ENCODE measurements at regions not wholly inside any gene's neighbourhood (a gene's known extent, or its start where the extent isn't known, plus 50 kb on each side); places are given as distances from the start of the nearest gene placed in this dataset.

DNA sequence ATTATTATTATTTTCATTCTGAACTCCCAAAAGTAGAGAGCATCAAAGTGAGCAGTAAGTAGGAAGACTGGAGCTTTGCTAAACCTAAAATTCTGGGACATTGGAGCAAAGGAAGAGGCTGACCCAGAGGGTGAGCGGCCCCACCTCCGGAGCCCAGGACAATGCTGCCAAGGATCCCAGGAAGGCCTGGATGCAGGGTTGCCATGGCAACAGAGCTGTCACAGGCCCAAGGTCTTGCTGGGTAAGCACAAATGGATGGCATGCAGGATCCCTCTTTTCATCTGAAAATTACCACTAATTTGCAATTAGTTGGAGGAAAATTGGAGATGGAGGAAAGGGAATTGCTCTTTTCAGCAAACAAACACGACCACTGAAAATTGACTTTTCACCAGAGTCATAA lies 457.9 kb upstream of the CDH5 start:
- Histone ChIP-seq H3K4me2 (peak overlapping the region in 8 of 11 experiments; percentile 24 to 65 (median 48); a peak in 16 of 22 replicates), H3K36me3 (no peaks in the 10 kb centered on the region), H3K4me1 (peaks cover 6 to 19% (median 15%) of the 10 kb centered on the region in 10 experiments; a peak in 18 of 20 replicates), H3K4me3 (no peak overlapping the region), H3K27me3 (no peaks in the 10 kb centered on the region), H4K20me1 (no peaks in the 10 kb centered on the region), H3K27ac (no peak overlapping the region), H3K9me3 (replicated peaks in 1 of 11) (peaks cover 0 to 5% (median 0%) of the 10 kb centered on the region in 11 experiments; a peak in 2 of 22 replicates), H3K9ac (no peak overlapping the region)
- no peak for TF ChIP-seq Cebpa-rat (IDR thresholded peaks at IDR 0.05)

DNA sequence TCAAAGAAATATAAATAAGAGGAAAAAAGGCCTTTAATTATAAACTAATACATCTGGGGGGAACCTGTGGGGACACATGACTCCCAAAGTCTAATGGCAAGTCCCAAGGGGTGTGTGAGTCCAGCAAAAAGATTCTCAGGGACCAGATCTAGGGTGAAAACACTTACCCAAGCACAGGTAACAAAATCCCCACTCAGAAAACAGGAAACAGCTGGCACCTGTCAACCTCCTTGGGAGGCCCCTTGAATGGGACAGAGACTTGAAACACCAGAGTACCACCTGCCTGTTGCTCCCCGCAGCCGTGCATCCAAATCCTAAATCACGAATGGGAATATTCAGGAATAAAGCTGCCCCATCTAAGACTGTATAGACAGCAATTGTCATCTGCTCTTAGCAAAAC lies 461.2 kb upstream of the CDH5 start:
- Histone ChIP-seq H3K27ac (no peak overlapping the region), H3K9me3 (replicated peaks in 1 of 11) (no peaks in the 10 kb centered on the region), H3K4me2 (no peak overlapping the region), H3K4me3 (no peak overlapping the region), H3K36me3 (no peaks in the 10 kb centered on the region), H4K20me1 (no peaks in the 10 kb centered on the region), H3K9ac (no peak overlapping the region), H3K4me1 (peaks cover 6 to 25% (median 17%) of the 10 kb centered on the region in 10 experiments; a peak in 18 of 20 replicates), H3K27me3 (no peaks in the 10 kb centered on the region)
- TF ChIP-seq Cebpa-rat (IDR thresholded peaks at IDR 0.05), result no peak

DNA sequence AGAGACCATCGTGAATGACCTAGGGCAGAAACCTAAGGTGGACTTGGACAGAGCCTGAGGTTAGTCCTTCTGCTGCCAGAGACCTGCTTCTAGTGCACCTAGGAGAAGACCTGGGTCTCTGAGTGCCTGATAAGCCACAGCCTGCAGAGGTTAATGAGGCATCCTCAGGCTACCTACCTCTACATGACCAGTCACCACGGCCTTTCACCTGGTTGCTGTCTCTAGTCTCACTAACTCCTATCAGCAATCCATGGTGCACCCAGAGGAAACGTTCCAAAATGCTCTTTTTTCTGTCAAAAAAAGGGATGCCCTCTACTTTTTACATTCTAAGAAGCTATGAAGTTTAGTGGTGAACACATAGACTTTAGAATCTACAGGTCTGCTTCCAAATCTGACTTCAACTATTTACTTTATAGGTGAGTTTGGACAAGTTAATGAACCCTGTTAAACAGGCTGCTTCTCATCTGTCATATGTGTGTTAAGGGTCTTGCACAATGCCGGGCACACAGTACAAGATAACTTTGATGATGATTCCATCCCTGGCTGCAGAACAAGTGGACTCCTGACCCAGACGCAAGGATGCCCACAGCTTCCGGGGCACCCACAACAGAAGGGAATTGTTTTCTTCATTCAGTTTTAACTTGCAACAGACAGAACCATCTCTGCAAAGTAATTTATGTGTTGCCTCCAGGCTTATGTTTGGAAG lies 469.9 kb upstream of the CDH5 start:
- Histone ChIP-seq H3K36me3 (no peaks in the 10 kb centered on the region), H3K4me2 (no peak overlapping the region), H3K27me3 (no peaks in the 10 kb centered on the region), H3K27ac (no peak overlapping the region), H4K20me1 (no peaks in the 10 kb centered on the region), H3K4me1 (peaks cover 0 to 23% (median 6%) of the 10 kb centered on the region in 10 experiments; a peak in 9 of 20 replicates), H3K4me3 (no peak overlapping the region), H3K9me3 (replicated peaks in 1 of 11) (peaks cover 0 to 10% (median 0%) of the 10 kb centered on the region in 11 experiments; a peak in 5 of 22 replicates), H3K9ac (no peak overlapping the region)
- no peak for TF ChIP-seq Cebpa-rat (IDR thresholded peaks at IDR 0.05)

DNA sequence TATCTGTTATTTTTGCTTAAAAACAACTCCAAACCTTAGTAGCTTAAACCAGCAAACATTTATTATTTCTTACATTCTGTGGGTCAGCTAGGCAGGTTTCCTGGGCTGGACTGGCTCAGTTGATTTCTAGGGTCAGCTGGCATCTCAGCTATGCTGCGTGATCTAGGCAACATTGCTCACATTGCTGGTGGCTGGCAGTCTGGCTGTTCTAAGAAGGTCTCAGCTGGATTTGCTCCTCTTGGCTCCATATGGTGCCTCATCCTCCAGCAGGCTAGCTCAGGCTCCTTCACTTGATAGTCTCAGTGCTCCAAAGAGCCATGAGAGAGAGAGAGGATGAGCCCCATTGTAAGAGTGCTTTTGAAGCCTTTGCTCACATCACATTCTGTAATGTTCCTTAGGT lies 470.6 kb upstream of the CDH5 start:
- no peak overlapping the region for H3K27ac ChIP-seq

DNA sequence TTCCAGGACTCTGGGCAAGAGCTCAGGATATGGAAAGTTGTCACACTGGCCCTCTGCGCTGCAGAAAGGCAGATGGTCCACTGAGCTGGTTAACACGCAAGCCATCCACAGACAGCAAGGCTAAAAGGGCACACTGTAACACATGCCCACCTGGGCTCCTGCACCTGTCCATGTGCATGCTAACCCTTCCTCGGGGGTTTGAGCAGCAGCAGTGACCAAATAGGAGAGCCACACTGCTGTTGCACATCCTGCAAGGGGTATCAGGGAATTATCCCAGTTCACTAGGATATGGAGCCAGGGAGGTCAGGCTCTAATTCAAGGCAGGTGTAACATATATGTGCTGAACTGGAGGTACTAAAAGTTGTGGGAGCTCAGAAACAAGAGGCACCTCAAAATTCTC lies 471.0 kb upstream of the CDH5 start:
- H3K27ac ChIP-seq, result no peak overlapping the region
- H3K36me3 ChIP-seq, result no peaks in the 10 kb centered on the region
- H3K4me1 ChIP-seq, result peaks cover 0 to 32% (median 6%) of the 10 kb centered on the region in 10 experiments; a peak in 9 of 20 replicates
- H3K4me2 ChIP-seq, result no peak overlapping the region
- no peaks in the 10 kb centered on the region for H3K27me3 ChIP-seq
- no peaks in the 10 kb centered on the region for H4K20me1 ChIP-seq
- no peak for TF ChIP-seq Cebpa-rat (IDR thresholded peaks at IDR 0.05)
- peaks cover 0 to 10% (median 0%) of the 10 kb centered on the region in 11 experiments; a peak in 5 of 22 replicates for H3K9me3 ChIP-seq (replicated peaks in 1 of 11)
- no peak overlapping the region for H3K4me3 ChIP-seq
- no peak overlapping the region for H3K9ac ChIP-seq

More for the DNA sequence above, 470.6 kb upstream of the CDH5 start:
- Histone ChIP-seq H3K4me3 (no peak overlapping the region), H3K9ac (no peak overlapping the region), H3K36me3 (no peaks in the 10 kb centered on the region), H3K4me1 (peaks cover 0 to 28% (median 6%) of the 10 kb centered on the region in 10 experiments; a peak in 9 of 20 replicates), H3K9me3 (replicated peaks in 1 of 11) (peaks cover 0 to 10% (median 0%) of the 10 kb centered on the region in 11 experiments; a peak in 5 of 22 replicates), H3K4me2 (no peak overlapping the region), H3K27me3 (no peaks in the 10 kb centered on the region), H4K20me1 (no peaks in the 10 kb centered on the region)
- no peak for TF ChIP-seq Cebpa-rat (IDR thresholded peaks at IDR 0.05)

DNA sequence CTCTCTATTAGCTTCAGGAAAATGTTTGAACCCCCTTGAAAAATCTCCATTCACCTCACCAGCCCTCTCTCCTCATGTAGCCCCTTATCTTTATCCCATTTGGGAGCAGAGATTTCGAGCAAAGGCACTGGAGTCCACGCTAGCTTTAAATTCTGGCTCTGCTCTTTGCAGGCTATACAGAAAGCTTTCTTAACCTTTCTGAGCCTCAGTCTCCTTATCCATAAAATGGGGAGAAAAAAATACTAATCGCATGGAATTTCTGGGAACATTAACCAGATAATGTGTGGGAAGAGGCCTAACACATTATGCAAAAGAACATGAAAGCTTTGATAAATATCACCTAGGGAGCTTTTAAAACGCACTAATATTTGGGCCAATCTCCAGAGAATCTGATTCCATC lies 476.3 kb upstream of the CDH5 start:
- Histone ChIP-seq H3K36me3 (no peaks in the 10 kb centered on the region), H3K9me3 (replicated peaks in 1 of 11) (peaks cover 0 to 6% (median 0%) of the 10 kb centered on the region in 11 experiments; a peak in 5 of 22 replicates), H3K4me1 (peaks cover 0 to 39% (median 13%) of the 10 kb centered on the region in 10 experiments; a peak in 12 of 20 replicates), H3K27me3 (no peaks in the 10 kb centered on the region), H3K9ac (no peak overlapping the region), H3K4me3 (no peak overlapping the region), H3K27ac (no peak overlapping the region), H3K4me2 (peak overlapping the region in 5 of 11 experiments; percentile 33 to 73 (median 50); a peak in 7 of 22 replicates), H4K20me1 (no peaks in the 10 kb centered on the region)
- TF ChIP-seq Cebpa-rat (IDR thresholded peaks at IDR 0.05), result no peak

DNA sequence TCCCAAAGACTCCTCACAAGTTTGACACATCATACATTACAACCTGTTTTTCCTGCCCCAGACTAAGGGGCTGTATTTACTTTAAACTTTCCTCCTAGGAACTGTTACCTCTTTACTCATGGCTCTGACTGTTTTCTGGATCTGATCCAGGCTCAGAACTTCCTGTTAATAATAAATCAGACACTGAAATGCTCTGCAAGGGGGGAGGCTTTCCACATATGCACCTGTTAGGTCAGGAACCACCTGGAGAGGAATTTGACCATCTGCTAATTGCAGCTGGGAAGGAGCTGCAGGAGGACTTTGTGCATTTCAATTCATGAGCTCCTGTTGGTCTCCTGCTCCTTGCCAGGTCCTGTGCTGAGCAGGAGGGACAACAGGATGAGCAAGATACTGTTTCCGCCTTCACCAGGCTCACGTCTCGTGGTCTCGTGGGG lies 476.9 kb upstream of the CDH5 start:
- Histone ChIP-seq H3K4me2 (peak overlapping the region in 8 of 11 experiments; percentile 4 to 73 (median 46); a peak in 14 of 22 replicates), H3K4me1 (peaks cover 0 to 39% (median 13%) of the 10 kb centered on the region in 10 experiments; a peak in 12 of 20 replicates), H3K9me3 (replicated peaks in 1 of 11) (peaks cover 0 to 5% (median 0%) of the 10 kb centered on the region in 11 experiments; a peak in 2 of 22 replicates), H3K27ac (no peak overlapping the region), H3K27me3 (no peaks in the 10 kb centered on the region), H3K4me3 (no peak overlapping the region), H4K20me1 (no peaks in the 10 kb centered on the region), H3K36me3 (no peaks in the 10 kb centered on the region), H3K9ac (no peak overlapping the region)
- no peak for TF ChIP-seq Cebpa-rat (IDR thresholded peaks at IDR 0.05)

DNA sequence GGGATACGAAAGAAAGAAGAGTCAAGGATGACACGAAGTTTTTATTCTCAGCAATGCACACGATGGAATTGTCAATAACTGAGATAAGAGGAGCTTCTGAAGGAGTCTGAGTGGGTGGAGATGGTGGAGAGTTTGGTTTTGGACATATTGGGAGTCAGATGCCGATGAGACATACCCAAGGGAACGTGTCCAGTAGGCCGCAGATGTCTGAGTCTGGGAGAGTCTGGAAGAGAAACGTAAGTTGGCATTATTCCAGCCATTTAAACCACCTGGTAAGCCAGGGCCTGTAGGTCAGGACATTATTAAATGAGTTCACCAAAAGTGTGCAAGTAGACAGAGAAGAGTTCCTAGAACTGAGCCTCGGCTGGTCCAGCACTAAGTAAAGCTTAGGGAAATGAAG lies 478.3 kb upstream of the CDH5 start:
- no peak overlapping the region for H3K9ac ChIP-seq
- H3K4me2 ChIP-seq, result peak overlapping the region in 1 of 11 experiments; percentile 15; a peak in 2 of 22 replicates
- H3K9me3 ChIP-seq (replicated peaks in 1 of 11), result peaks cover 0 to under 1% (median 0%) of the 10 kb centered on the region in 11 experiments; a peak in 1 of 22 replicates
- no peak for TF ChIP-seq Cebpa-rat (IDR thresholded peaks at IDR 0.05)
- H3K4me1 ChIP-seq, result peaks cover 0 to 39% (median 13%) of the 10 kb centered on the region in 10 experiments; a peak in 12 of 20 replicates
- no peaks in the 10 kb centered on the region for H3K27me3 ChIP-seq
- H3K4me3 ChIP-seq, result no peak overlapping the region
- H4K20me1 ChIP-seq, result no peaks in the 10 kb centered on the region
- no peak overlapping the region for H3K27ac ChIP-seq
- no peaks in the 10 kb centered on the region for H3K36me3 ChIP-seq

DNA sequence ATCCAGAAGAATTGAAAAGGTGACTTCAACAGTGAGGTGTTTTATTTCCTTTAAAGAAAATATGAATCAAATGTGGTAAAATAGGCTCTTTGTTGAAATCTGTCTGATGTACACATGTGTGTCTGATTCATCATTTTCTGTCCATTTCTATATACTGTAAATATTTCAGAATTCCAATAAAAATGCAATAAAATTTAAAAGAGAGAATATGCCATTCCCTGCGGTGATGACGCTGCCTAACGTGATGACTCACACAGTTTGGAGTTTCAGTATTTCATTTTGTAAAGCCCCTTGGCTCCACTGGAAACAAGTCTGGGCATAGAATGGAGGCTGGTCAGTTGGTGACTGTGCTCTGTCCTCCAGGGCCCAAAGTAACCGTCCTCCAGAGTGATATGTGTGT lies 482.5 kb upstream of the CDH5 start:
- H3K9ac ChIP-seq, result no peak overlapping the region
- no peaks in the 10 kb centered on the region for H4K20me1 ChIP-seq
- H3K36me3 ChIP-seq, result no peaks in the 10 kb centered on the region
- no peaks in the 10 kb centered on the region for H3K27me3 ChIP-seq
- no peak overlapping the region for H3K27ac ChIP-seq
- TF ChIP-seq Cebpa-rat (IDR thresholded peaks at IDR 0.05), result no peak
- peaks cover 0 to 3% (median 0%) of the 10 kb centered on the region in 10 experiments; a peak in 3 of 20 replicates for H3K4me1 ChIP-seq
- peaks cover 0 to 11% (median 0%) of the 10 kb centered on the region in 11 experiments; a peak in 5 of 22 replicates for H3K9me3 ChIP-seq (replicated peaks in 1 of 11)
- H3K4me3 ChIP-seq, result no peak overlapping the region
- H3K4me2 ChIP-seq, result no peak overlapping the region

Measured in BLaER1 treated with 17β-estradiol and CSF1 and Interleukin-3, amounts not matched to agents 10 nM and 100 nM (cell line).